RPMI8226 (cell line): ENCODE measurements at regions not wholly inside any gene's neighbourhood (a gene's known extent, or its start where the extent isn't known, plus 50 kb on each side); places are given as distances from the start of the nearest gene placed in this dataset.
"Not testable (repeated sequence)": the region's sequence is repeated elsewhere in the genome, so short reads cannot be mapped to it uniquely, and the experiment has no call there.

ENCODE experiments used
- DNase-seq: peaks from one replicate; pipeline ENCODE4 v3.0.0-alpha.2; 2015

DNA sequence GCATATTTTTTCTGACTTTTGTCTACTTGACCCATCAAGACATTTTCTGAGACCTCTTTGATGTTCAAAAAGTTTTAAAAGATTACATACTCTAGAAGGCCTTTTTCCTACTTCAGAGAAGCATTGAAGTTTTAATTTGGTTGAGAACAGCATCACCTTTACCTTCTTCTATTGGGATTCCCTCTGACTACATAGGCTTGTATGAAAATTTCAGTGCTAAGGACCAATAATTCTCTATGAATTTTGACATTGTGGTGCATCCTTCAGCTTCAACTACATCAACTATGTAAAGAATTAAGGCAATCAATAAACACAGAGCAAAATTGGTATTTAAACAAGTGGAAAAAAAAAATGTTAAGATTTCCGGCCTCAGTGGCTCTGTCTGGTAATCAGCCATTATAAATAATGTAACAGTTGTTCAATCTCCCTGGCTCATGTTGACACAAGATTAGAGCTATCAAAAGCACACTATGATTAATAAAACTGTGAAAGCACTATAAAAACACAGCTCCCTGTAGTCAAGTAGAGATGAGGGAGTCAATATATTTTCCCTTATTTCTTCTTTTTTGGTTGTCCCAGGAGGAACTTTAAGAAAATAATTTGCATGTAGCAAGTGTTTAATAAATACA is 627.0 kb upstream of the SYT4 start:
- no peak for DNase-seq

GRCh38 chr18:43914018-43914417 is 636.7 kb upstream of the SYT4 start:
- DNase-seq, result no peak

GRCh38 chr18:43916984-43917383 is 639.7 kb upstream of the SYT4 start:
- DNase-seq, result no peak

DNA sequence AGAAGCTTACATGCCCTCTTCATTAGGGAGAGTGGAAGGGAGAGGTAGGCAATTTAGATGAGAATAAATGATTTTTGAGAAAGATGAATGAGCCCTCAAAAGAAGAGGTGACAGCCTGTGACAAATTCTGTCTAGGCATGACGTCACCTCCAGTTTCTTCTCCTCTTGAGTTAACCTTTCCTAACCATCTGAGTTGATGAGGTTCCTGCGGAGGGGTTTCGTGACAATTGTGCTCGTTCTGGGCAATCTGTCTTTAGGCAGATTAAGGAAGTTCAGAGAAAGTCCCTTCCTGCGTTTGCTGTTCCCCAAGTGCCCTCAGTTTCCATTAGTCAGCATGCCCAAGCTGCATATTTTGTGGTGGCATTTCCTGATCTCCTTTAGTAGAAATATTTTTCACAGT is 640.2 kb upstream of the SYT4 start:
- DNase-seq, result no peak

- no peak for DNase-seq
These were observed 642.3 kb upstream of the SYT4 start for GRCh38 chr18:43919551-43919950.

- DNase-seq, result no peak
These were observed 654.1 kb upstream of the SYT4 start for GRCh38 chr18:43931439-43931838.

- no peak for DNase-seq
These were observed 654.9 kb upstream of the SYT4 start for GRCh38 chr18:43932140-43932539.

DNA sequence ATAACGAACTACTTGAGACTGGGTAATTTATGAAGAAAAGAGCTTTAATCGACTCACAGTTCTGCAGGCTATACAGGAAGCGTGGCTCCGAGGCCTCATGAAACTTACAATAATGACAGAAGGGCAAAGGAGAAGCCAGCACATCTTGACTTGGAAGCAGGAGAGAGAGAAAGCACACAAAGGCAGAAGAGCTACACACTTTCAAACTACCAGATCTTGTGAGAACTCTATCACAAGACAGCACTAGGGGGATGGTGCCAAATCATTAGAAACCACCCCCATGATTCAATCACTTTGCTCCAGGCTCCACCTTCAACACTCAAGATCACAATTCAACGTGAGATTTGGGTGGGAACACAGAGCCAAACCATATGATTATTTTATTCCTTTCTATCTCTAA is 655.9 kb upstream of the SYT4 start:
- DNase-seq, result no peak

- no peak for DNase-seq
These were observed 657.0 kb upstream of the SYT4 start for GRCh38 chr18:43934322-43934721.

DNA sequence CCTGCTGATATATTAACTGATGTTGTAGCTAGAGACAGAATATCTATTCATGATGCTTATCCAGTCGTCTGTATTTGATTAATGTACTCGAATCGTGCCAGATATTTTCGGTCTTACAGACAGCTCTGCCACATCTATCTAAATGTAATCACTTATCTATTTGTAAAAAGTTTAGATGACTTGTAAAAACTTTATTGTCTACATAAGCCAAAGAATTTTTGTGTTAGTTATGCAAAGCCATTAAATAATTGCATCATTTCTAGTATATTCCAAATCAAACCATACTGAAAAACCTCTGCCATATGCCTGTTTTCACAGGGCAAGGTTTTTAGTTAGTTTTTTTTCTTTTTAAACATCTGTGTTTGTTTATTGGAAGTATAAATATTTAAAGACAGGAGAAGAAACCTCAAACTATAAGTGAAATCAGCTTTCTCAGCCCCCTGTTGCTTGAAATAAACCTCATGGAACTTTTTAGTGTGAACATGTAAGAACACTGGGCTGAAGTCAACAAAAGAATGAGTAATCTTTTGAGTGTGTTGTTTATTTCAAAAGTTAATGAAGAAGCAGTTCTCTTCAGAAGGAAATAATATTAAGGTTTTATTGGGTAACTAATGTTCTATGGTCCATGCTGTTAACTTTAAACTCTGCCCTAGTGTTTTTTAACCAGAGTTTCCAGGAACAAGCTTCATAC is 657.6 kb upstream of the SYT4 start:
- DNase-seq, result no peak

DNA sequence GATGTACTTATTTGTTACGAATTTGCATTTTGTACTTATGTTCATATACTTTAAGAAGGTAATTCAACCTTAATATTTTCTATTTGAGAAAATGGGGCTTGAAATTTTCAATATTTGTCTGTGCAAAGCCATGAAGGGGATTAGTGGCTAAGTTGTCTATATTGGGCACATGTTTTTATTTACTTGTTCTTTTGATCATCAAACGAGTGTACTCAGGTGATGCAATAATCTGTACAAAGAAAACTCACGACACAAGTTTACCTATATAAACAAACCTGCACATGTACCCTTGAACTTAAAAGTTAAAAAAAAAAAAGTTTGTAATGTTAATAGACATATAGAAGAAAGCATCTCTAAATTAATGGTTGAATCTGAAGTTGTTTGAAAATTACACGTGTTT is 658.9 kb upstream of the SYT4 start:
- DNase-seq, result no peak

DNA sequence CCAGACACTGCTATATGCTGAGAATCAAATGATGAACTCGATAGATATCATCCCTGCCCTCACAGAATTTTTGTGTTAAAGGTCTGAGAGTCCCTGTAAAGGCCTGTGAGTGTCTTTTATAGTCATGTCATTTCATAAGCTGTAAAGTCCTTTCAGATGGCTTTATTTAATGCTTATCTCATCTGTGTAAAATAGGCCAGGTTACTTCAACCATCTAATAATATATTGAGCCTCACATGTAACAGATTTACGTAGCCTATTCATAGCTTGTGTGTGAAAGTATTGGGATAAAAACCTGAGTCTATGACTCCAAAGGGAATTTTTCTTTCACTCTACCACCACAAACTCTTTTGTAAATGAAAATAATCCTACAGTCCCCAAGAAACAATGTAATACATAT is 672.0 kb upstream of the SYT4 start:
- DNase-seq, result no peak

- no peak for DNase-seq
These were observed 672.8 kb upstream of the SYT4 start for GRCh38 chr18:43950062-43950461.

DNA sequence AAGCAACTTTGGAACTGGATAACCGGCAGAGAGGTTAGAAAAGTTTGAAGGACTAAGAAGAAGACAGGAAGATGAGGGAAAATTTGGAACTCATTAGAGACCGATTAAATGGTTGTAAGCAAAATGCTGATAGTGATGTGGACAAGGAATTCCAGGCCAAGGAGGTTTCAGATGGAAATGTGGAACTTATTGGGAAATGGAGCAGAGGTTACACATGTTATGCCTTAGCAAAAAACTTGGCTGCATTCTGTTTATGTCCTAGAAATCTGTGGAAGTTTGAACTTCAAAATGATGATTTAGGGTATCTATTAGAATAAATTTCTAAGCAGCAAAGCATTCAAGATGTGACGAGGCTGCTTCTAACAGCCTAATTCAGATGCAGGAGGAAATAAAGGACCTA is 675.1 kb upstream of the SYT4 start:
- no peak for DNase-seq

- DNase-seq, result no peak
These were observed 684.4 kb upstream of the SYT4 start for GRCh38 chr18:43961722-43962121.

DNA sequence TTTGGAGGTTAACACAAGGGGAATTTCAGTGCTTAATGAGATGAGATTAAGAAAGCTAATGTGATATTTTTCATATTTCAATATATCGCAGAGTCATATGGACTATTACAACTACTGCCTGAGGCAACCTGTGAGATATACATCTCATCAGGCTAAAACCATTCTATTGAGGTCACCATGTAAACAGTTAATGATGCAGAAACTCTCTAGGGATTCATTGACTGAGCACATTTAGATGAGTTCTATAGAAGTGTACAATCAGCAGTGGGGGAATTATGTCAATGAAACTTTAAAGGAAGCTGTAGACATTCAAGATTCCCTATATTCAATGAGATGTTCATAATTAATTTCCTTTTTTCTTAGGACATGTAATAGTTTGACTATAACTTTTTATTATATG is 687.4 kb upstream of the SYT4 start:
- no peak for DNase-seq

GRCh38 chr18:43965691-43966090 is 688.4 kb upstream of the SYT4 start:
- DNase-seq, result no peak

GRCh38 chr18:43970656-43971055 is 693.4 kb upstream of the SYT4 start:
- DNase-seq, result no peak

DNA sequence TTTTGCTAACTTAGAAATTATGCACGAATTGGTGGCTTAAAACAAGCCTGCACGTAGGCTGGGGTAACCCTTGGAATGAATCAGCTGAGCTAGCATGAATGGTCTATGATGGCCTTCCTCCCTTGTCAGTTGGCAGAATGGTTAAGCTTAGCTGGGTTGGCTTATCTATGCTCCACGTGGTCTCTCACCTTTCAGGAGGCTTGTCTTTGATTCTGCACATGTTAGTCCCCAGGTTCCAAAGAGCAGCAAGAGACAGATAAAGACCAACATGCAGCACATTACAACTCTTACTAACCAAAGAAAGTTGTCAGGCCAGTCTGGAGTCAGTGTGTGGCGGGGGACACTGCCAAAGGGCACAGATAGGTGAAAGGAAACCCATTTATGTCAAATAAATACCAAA is 700.9 kb upstream of the SYT4 start:
- no peak for DNase-seq

DNA sequence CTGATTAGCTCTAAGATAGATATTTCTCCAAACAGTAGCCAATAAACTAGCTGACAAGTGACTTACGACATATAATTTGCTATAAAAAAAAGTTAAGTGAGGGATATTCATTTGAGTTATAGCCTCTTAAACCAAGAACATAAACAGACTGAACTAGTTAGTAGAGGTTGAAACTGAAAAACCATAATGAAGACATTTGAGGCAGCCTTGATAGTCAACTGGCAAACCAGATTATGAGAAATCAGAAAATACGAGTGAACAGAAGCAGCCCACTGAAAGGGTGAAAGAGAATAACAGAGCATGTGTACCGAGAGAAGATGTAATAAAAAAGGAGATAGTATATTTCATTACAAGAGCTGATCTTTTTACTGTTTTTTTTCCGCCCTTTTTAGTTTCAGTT is 698.1 kb upstream of the SETBP1 start:
- no peak for DNase-seq

DNA sequence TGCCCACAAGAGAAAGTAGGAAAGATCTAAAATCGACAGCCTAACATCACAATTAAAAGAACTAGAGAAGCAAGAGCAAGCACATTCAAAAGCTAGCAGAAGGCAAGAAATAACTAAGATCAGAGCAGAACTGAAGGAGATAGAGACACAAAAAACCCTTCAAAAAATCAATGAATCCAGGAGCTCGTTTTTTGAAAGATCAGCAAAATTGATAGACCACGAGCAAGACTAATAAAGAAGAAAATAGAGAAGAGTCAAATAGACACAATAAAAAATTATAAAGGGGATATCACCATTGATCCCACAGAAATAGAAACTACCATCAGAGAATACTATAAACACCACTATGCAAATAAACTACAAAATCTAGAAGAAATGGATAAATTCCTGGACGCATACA is 693.6 kb upstream of the SETBP1 start:
- DNase-seq, result not testable (repeated sequence)

GRCh38 chr18:43992741-43993140 is 687.9 kb upstream of the SETBP1 start:
- DNase-seq, result no peak

DNA sequence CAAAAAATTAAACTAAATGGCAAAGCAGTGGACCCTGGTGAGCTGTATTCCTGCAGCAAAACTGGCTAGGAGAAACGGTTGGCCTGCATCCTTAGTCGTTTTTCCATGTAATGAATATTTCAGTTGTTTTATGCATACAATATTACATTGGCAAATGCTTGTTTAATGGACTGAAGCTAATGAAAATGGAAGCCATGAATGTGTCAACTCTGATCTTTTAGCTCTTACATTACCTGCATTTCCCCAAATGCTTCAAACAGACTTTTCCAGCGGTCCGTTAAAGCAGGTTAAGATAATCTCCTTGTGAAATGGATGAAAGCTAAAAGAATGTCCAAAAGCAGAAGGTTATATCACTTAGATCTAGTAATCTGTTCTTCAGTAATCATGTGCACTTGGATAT is 686.3 kb upstream of the SETBP1 start:
- no peak for DNase-seq

GRCh38 chr18:44013871-44014270 is 666.8 kb upstream of the SETBP1 start:
- DNase-seq, result no peak

- no peak for DNase-seq
These were observed 655.3 kb upstream of the SETBP1 start for GRCh38 chr18:44025421-44025820.
